Umbilical cord (tissue), 1 donor: ENCODE measurements at regions not wholly inside any gene's neighbourhood (a gene's known extent, or its start where the extent isn't known, plus 50 kb on each side); places are given as distances from the start of the nearest gene placed in this dataset.
"Not testable (repeated sequence)": the region's sequence is repeated elsewhere in the genome, so short reads cannot be mapped to it uniquely, and the experiment has no call there.

Source experiments
- DNase-seq: peaks from one replicate; pipeline ENCODE4 v3.0.0-alpha.2; 2015; ENCODE audit warnings: low spot score

DNA sequence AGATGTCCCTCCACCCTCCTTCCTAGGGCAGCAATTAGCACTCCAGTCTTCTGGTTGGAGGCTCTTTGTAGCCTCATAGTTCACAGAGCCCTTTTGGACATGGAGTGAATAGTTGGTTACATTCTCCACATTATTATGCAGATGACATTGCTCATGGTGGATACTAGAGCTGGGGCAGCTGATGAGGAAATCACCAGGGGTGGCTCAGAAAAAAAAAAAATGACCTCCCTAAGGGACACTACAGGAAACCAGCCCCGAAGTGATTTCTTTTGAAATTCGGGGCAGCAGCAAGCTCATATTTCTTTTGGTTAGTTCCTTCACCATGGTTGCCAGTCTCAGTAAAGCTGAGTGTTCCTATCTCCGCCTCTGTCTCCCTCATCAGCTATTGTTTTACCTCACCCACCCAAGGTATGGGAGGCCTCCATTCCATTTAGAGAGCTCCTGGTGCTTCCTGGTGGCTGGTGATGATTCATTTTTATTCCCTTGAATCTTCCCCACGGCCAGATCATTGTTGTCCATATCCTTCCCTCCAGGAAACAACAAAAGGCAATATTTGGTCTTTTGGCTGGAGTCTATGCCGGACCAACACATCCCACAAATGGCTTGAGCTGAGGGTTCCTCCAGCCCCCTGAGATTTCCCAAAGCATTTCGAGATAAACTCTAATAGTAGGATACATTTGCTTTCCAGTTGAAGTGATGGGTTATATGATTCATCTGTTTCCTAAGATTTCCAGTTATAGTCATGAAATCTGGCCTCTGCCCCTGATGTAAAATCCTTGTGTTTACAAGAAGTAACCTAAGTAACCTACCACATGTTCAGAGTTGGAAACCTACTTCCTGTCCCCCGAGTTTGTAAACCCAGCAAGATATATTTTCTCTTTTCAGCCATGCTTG is 56.2 kb upstream of the NID2 start:
- DNase-seq = peak; percentile 50

DNA sequence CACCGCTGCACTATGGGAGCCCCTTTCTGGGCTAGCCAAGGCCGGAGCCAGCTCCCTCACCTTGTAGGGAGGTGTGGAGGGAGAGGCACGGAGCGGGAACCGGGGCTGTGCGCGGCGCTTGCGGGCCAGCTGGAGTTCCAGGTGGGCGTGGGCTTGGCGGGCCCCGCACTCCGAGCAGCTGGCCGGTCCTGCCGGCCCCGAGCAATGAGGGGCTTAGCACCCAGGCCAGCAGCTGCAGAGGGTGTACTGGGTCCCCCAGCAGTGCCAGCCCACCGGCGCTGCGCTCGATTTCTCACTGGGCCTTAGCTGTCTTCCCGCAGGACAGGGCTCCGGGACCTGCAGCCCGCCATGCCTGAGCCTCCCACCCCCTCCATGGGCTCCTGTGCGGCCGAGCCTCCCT is 53.3 kb upstream of the NID2 start:
- DNase-seq = not testable (repeated sequence)

DNA sequence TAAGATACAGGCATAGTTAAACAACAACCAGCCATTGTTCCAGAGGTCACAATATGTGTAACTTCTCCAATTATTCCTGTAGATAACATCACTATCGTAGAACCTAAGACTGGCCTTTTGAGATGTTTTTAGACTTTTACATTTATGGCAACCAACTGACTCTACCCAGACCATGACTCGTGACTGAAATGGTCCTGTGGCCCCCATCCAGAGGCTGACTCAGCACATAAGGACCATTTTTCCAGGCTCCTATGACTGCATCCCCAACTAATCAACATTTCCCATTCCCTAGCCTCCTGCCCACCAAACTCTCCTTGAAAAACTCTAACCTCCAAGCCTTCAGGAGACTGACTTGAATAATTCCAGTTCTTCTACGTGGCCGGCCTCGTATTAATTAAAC is 52.6 kb upstream of the NID2 start:
- no peak for DNase-seq

DNA sequence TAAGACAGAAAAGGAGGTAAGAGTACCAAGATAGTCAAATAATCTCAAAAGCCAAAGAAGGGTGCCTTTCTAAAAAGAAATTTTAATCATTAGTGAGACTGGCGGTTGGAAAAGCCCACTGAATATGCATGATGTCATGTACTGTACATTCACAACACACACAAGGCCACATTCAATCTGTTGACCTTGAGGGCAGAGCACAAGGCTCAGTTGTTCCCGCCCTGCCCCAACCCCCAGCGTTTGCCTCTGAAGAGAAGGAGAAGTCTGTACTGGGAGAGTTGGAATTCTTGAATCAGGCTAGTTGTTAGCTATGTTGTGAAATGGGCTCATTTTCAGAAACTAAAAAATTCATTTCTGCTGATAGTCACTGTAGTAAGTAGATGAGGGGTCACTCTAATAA is 50.2 kb upstream of the NID2 start:
- DNase-seq = no peak
